ENCODE measurements at regions not wholly inside any gene's neighbourhood (a gene's known extent, or its start where the extent isn't known, plus 50 kb on each side); places are given as distances from the start of the nearest gene placed in this dataset.
"Not testable (repeated sequence)": the region's sequence is repeated elsewhere in the genome, so short reads cannot be mapped to it uniquely, and the experiment has no call there.

- DNase-seq (ENCODE audit: low read depth), result no peak
These were observed 147.1 kb upstream of the IFNG-AS1 start for GRCh38 chr12:67842124-67842523.

GRCh38 chr12:67843257-67843656, 146.0 kb upstream of the IFNG-AS1 start:
- DNase-seq (ENCODE audit: low read depth), result no peak

- no peak for DNase-seq (ENCODE audit: low read depth)
These were observed 136.5 kb upstream of the IFNG-AS1 start for GRCh38 chr12:67852701-67853100.

GRCh38 chr12:67853204-67853603, 136.0 kb upstream of the IFNG-AS1 start:
- DNase-seq (ENCODE audit: low read depth), result no peak

GRCh38 chr12:67854351-67854750, 134.9 kb upstream of the IFNG-AS1 start:
- no peak for DNase-seq (ENCODE audit: low read depth)

GRCh38 chr12:67855103-67855502, 134.1 kb upstream of the IFNG-AS1 start:
- no peak for DNase-seq (ENCODE audit: low read depth)

GRCh38 chr12:67871231-67871630, 118.0 kb upstream of the IFNG-AS1 start:
- DNase-seq (ENCODE audit: low read depth), result no peak

- DNase-seq (ENCODE audit: low read depth), result no peak
These were observed 115.9 kb upstream of the IFNG-AS1 start for GRCh38 chr12:67873355-67873754.

- DNase-seq (ENCODE audit: low read depth), result no peak
These were observed 112.8 kb upstream of the IFNG-AS1 start for GRCh38 chr12:67876305-67876915.

- no peak for DNase-seq (ENCODE audit: low read depth)
These were observed 111.5 kb upstream of the IFNG-AS1 start for GRCh38 chr12:67877727-67878126.

GRCh38 chr12:67879937-67880336, 109.3 kb upstream of the IFNG-AS1 start:
- DNase-seq (ENCODE audit: low read depth), result no peak

GRCh38 chr12:67881565-67881964, 107.7 kb upstream of the IFNG-AS1 start:
- no peak for DNase-seq (ENCODE audit: low read depth)

GRCh38 chr12:67884596-67884995, 104.7 kb upstream of the IFNG-AS1 start:
- no peak for DNase-seq (ENCODE audit: low read depth)

GRCh38 chr12:67885375-67886169, 103.7 kb upstream of the IFNG-AS1 start:
- no peak for DNase-seq (ENCODE audit: low read depth)

- DNase-seq (ENCODE audit: low read depth), result no peak
These were observed 102.2 kb upstream of the IFNG-AS1 start for GRCh38 chr12:67887065-67887464.

GRCh38 chr12:67889931-67890330, 99.3 kb upstream of the IFNG-AS1 start:
- DNase-seq (ENCODE audit: low read depth), result no peak

GRCh38 chr12:67890726-67891258, 98.5 kb upstream of the IFNG-AS1 start:
- DNase-seq (ENCODE audit: low read depth), result no peak

- no peak for DNase-seq (ENCODE audit: low read depth)
These were observed 97.7 kb upstream of the IFNG-AS1 start for GRCh38 chr12:67891596-67891995.

GRCh38 chr12:67892259-67893021, 96.8 kb upstream of the IFNG-AS1 start:
- no peak for DNase-seq (ENCODE audit: low read depth)

GRCh38 chr12:67893022-67893580, 96.1 kb upstream of the IFNG-AS1 start:
- no peak for DNase-seq (ENCODE audit: low read depth)

- not testable (repeated sequence) for DNase-seq (ENCODE audit: low read depth)
These were observed 88.8 kb upstream of the IFNG-AS1 start for GRCh38 chr12:67900418-67900817.

- no peak for DNase-seq (ENCODE audit: low read depth)
These were observed 80.1 kb upstream of the IFNG-AS1 start for GRCh38 chr12:67909091-67909531.
